SW 1271 (cell line): ENCODE measurements at regions not wholly inside any gene's neighbourhood (a gene's known extent, or its start where the extent isn't known, plus 50 kb on each side); places are given as distances from the start of the nearest gene placed in this dataset.

Experiments
- DNase-seq, 2 experiments: peaks; one replicate each; lab custom pipeline; 2025; lab: John Stamatoyannopoulos, UW

DNA sequence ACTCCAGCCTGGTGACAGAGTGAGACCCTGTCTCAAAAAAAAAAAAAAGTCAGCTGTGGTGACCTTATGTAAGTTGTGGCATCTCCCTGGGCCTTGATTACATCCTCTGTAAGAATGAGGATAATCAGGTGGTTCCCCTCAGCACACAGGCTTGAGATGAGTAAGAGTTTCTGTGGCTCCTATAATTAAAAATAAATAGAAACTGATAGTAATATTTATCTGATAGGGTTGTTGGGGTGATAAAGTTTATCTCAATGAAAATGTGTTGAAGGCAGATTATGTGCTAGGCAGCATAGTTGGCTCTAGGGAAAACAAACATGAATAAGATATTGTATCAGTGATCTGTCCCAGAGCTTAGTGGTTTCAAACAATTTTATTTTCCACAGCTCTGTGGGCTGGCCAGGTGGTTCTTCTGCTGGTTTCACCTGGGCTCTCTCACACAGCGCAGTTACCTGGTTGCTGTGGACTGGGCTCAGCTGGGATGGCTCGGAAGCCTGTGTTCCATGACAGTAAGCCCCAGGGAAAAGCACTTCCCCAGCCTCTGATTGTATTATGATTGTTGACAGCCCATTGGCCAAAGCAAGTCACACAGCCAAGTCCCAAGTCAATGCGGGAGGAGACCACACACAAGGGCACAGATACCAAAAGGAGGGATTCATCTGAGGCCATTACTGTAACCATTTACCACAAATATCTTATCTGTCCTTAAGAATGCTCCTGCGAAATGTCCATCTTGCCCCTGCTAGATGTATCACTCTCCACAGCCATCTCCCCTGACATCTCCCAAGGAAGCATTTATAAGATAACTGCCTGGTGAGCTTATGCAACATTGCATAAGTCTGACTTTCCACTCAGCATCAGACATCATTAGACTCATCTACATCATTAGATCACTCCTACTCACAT, 151.7 kb downstream of the NUAK1 start:
- no peak for DNase-seq

DNA sequence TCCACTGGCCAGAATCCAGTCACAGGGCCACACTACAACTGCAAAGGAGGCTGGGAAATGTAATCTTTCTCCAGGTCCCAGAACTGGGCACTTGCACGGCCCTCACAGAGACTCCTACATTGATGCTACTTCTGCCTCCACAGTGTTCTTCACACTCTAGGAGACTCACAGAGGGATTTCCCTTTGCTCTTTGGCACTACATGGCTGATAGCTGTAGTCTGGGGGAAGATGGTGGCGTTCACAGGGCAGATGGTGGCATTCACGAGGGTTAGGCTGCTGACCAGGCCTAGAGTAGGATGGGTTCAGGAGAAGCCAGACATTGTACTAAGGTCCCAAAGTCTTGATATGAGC, 151.1 kb downstream of the NUAK1 start:
- DNase-seq = no peak

DNA sequence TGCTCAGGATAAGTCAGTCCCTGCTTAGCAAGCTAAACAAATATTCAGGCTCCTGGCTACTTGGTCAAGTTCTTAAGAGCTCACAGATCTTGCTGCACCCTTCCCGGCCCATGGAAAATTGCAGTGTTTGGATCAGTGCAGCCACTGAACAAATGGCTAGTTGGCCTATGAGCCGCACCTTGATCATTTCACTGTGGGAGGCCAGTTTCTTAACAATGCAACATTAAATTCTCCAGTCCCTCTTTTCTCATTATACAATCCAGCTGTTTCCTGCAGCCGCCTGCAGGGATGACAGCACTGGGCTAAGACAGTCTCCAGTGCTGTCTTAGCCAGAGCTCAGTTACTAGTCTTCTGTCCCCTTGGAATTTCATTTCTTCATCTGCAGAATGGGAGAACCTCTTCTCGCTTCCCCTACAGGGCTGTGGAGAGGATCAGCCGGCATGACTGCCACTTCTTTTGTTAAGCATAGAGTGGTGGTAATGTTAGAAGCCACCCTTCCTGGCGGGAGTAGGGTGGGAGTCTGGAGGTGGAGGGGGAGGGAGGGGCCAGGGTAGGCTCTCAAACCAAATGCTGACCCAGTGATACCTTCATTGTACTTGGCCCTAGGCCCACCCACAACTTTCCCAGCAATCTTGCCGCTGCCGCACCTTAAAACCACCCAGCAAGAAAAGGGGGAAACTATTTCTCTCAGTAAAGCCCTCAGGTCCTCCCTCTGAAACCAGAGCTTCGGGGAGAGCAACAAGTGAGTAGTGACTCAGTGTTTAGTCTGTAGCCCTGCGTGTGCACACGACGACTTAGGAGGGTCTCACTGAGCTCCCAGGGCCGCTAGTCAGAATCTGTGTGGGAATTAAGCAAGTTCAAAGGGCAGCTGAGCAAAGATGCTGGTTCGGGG, 145.7 kb downstream of the NUAK1 start:
- DNase-seq = no peak

DNA sequence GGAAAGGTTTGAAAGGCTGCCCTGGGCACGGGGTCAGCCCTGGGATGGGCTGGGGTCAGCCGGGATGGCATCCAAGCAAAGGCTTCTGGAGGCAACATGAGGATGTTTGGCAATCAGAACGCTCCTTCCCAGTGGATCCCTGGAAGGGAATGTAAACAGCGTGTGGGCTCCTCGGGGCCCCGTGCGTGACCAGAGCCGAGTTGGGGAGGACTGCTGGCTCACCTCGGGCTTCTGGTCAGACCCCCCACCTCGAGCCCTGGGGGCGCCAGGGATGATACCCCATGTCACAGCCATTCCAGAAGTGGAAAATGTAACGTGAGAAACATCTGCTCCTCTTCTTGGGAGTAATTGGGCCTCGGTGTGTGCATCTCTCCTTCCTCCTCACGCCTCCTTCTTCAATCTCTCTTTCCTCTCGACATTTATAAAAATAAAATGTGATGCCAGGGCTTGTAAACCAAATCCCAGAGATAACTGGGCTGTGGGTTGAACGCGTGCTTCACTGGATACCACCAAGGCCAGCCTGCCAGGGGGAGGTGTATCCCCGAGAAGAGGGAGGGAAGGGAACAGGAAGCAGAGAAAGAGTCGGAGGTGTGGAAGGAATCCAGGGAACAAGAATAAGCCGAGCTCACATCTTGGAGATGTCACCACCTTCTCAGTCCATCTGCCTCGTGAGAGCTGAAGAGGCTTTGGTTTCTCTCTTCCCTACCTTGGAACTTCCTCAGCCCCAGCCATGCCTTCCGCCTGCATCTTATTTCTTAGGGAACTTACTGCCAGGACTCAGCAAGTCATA, 144.8 kb downstream of the NUAK1 start:
- no peak for DNase-seq

DNA sequence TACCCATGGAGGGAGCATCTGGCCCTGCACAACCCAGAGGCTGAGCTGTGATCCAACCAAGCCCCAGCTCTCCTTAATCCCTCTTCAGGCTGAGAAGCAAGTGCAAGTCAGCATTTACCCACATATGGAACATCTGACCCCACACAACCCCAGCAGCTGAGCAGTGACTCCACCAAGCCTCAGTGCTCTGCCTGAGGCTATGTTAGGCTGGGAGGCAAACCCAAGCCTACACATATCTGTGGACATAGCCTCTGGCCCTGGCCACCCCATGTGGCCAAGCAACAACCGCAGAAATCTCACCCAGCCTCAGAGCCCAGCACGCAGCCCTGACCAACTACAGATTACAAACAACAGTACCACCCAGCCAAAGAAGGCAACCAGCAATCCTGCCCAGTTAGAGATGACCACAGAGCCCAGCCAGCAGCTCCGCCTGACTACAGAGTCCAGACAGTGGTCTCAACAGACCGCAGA, 142.8 kb downstream of the NUAK1 start:
- no peak for DNase-seq

DNA sequence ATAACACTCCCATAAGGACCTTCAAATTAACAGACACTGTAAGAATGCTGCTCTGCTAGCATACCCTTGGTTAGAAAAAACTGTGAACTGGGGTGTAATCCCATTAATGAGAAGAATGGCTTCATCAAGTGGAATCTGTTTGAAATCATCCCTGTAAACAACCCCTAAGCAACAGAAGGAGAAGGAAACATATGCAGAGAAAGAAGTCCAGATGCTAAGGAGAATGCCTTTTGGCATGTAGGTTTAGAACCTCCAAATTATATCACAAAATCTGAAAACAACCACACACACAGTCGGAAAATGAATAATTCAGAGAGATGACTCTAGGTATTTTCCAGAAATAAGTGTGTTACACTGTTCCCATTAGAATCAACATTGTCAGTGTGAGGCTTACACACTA, 140.2 kb downstream of the NUAK1 start:
- no peak for DNase-seq

DNA sequence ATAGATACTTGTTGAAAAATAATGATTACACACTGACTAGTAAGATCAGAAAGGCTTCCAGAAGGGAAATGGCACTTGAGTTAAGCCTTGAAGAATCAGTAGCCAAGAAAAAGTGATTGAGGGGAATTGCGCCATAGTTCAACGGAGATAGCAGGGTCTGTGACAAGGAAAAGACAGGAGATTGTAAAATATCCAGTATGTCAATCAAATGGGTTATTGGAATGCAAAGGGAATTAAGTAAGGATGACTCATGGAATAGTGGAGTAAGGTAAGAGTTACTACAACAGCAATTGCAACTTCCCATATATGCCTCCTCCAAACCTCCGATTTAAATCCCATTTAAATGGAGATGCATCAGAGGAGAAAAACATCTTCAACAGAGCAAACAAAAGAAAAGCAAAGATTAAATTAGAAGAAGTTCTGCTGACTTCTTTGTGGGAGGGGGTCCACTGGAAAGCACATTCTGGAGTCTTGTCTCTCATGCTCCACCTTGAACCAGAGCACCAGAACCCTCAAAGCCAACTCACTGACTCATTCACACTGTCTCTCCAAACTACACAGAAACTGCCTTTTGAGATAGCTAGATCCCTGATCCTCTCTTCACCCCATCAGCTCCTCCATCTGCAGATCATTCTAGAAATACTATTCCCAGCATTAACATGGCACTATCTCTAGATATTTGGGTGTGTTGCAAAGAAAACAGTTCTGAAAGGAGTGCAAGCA, 138.2 kb downstream of the NUAK1 start:
- DNase-seq = no peak

DNA sequence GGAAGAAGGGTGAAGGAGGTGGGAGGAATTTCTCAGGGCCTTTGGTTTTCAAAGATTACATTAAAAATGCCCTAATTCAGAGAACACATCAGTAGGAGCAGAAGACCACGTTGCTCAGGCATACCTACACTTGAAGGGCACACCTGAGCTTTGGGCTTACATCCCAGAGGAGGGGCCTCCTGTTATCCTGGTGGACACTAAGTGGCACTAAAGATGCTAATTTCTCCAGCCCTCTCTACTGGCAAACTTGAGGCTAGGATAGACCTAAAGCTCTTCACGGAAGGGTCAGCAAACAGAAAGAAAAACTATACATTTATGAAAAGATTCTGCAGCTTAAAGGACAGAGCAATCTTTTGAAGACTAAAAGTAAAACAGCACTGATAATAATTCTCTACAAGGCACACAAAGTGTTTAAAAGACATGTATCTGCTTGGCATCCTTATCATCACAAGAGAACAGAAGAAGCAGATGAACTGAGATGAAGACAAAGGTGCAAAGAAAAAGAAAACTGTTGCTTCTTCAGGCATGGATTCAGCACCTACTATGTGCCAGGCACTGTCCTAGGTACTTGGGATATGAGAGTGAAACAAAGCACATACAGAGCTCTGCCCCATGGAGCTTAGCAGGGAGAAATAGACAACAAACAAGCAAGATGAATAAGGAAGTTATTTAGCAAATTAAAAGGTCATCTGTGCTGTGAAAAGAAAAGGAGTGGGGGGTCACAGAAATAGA, 137.5 kb downstream of the NUAK1 start:
- no peak for DNase-seq

DNA sequence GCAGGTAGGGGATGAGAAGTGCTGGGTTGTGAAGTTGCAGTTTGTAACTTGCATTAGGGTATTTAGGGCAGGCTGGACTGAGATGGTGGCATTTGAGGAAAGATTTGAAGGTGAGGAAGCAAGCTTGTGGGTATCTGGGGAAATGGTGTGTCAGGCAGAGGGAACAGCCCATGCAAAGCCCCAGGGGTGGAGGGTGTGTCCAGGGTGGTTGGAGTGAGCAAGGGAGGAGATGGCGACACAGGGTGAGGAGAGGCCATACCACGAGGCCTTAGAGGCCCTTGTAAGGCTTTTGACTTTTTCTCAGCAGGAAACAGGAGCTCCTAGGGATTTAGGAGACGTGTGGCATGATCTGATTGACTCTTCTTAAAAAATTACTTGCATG, 136.9 kb downstream of the NUAK1 start:
- DNase-seq = no peak

DNA sequence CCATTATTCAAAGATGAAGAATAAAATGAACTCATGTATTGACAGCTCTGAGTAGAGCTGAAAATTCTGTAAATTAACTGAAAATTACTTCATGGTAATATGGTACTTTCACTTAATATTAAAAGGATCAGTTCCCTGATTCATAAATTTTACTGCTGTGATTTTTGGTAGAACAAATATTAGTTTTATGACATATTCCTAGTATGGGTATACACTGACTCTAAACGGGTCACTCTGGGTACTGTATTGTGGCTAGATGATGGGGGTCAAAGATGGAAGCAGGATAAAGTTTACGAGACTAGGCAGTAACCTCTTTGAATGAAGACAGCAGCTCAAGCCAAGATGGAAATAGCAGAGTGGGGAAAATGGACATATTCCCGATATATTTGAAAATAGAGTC, 135.5 kb downstream of the NUAK1 start:
- no peak for DNase-seq

DNA sequence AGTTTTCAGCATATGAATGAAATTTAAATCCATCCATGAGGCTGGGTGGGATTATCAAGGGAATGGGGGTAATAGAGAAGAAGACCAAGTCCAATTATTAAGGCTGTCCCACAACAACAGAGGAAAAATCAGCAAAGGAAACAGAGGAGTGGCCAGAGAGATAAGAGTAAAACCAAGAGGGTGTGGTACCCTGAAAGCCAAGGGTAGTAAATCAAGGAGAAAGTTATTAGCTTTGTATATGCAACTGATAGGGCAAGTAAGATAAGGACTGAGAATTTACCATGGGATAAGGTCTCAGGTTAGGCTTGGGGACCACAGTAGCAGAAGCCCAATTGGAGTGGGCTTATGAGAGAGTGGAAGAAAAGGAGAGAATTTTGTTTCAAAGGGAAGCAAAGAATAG, 134.5 kb downstream of the NUAK1 start:
- no peak for DNase-seq

DNA sequence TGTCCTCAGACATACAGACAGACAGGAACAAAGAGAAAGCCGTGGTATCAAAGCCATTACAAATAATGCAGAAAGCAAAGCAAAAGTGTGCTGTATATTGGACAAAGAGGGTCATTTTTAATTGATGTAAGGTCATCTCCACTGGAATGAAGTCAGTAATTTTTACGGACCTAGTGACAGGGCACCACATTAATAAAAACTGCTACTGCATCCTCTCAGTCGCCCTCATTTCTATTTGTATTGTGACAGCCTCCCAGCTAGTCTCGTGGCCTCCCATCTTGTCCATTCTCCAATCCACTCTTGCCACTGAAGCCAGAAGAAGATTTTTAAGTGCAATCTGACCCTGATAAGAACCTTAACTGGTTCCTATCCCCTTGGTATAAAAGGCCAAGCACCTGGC, 132.4 kb downstream of the NUAK1 start:
- no peak for DNase-seq

DNA sequence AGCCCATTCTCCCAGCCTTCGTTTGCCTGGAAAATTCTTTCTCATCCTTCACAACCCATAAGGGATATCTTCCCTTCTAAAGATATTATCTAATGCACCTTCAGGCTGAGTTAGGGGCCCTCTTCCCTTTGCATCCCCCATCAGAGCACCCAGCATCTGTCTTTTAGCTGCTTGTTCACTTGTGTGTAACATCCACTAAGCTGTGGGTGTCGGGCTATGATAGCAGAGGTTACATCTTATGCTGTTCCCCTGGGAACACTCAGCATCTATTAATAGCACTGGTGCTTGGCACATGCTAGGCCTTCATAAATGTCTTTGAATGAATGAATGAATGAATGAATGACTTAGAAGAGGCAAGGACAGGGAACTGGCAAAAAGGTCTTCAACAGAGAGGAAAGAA, 131.8 kb downstream of the NUAK1 start:
- no peak for DNase-seq

DNA sequence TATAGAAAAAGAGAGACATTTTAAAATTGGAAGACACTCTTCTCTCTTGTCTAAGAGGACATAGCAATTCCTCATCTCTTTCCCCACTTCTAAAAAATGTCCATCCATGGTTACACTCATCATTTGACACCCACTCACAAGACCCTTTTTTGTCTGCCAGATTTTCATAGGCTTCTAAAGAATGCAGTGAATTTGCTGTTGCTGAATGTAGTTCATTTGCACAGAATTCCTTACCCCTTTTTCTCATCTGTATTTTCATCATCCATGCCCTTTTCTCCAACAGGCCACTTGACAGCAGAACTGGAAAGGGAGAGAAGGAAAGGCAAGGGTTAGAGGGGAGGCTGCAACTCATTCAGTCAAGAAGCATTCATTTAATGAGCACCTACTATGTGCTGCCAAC, 128.0 kb downstream of the NUAK1 start:
- DNase-seq = no peak
